HG02943 (cell line): ENCODE measurements at regions not wholly inside any gene's neighbourhood (a gene's known extent, or its start where the extent isn't known, plus 50 kb on each side); places are given as distances from the start of the nearest gene placed in this dataset.
"Not testable (repeated sequence)": the region's sequence is repeated elsewhere in the genome, so short reads cannot be mapped to it uniquely, and the experiment has no call there.

Source experiments
- ATAC-seq: cut with Tn5 transposase; IDR thresholded peaks from one replicate; pipeline ENCODE4 v1.9.1; 2021; ENCODE audit warnings: mild to moderate bottlenecking, low read depth, moderate library complexity; ENCODE audit not compliant: unreplicated experiment

GRCh38 chr10:8638088-8638672, 583.7 kb downstream of the GATA3 start:
- ATAC-seq, result no peak

GRCh38 chr10:8639486-8640185, 585.1 kb downstream of the GATA3 start:
- no peak for ATAC-seq

- no peak for ATAC-seq
These were observed 585.8 kb downstream of the GATA3 start for GRCh38 chr10:8640301-8640700.

- ATAC-seq, result no peak
These were observed 586.4 kb downstream of the GATA3 start for GRCh38 chr10:8640878-8641277.

GRCh38 chr10:8656261-8656660, 601.8 kb downstream of the GATA3 start:
- ATAC-seq, result no peak

- no peak for ATAC-seq
These were observed 605.5 kb downstream of the GATA3 start for GRCh38 chr10:8659982-8660381.

GRCh38 chr10:8661886-8662285, 607.4 kb downstream of the GATA3 start:
- ATAC-seq, result no peak

GRCh38 chr10:8663131-8663530, 608.6 kb downstream of the GATA3 start:
- ATAC-seq, result no peak

- no peak for ATAC-seq
These were observed 610.8 kb downstream of the GATA3 start for GRCh38 chr10:8665322-8665721.

- ATAC-seq, result no peak
These were observed 616.0 kb downstream of the GATA3 start for GRCh38 chr10:8670461-8670860.

- ATAC-seq, result no peak
These were observed 619.7 kb downstream of the GATA3 start for GRCh38 chr10:8674230-8674629.

- no peak for ATAC-seq
These were observed 623.2 kb downstream of the GATA3 start for GRCh38 chr10:8677642-8678041.

GRCh38 chr10:8684916-8685315, 630.4 kb downstream of the GATA3 start:
- ATAC-seq, result not testable (repeated sequence)

GRCh38 chr10:8688881-8689280, 634.4 kb downstream of the GATA3 start:
- no peak for ATAC-seq

- no peak for ATAC-seq
These were observed 637.1 kb downstream of the GATA3 start for GRCh38 chr10:8691498-8692017.

- not testable (repeated sequence) for ATAC-seq
These were observed 639.1 kb downstream of the GATA3 start for GRCh38 chr10:8693635-8694034.

GRCh38 chr10:8696746-8697145, 642.3 kb downstream of the GATA3 start:
- no peak for ATAC-seq

- no peak for ATAC-seq
These were observed 646.2 kb downstream of the GATA3 start for GRCh38 chr10:8700689-8701088.

GRCh38 chr10:8702181-8702580, 647.7 kb downstream of the GATA3 start:
- ATAC-seq, result no peak

- no peak for ATAC-seq
These were observed 650.9 kb downstream of the GATA3 start for GRCh38 chr10:8705415-8705814.

GRCh38 chr10:8712656-8713055, 658.2 kb downstream of the GATA3 start:
- ATAC-seq, result no peak

GRCh38 chr10:8719971-8720370, 665.5 kb downstream of the GATA3 start:
- ATAC-seq, result no peak
